ENCODE measurements at regions not wholly inside any gene's neighbourhood (a gene's known extent, or its start where the extent isn't known, plus 50 kb on each side); places are given as distances from the start of the nearest gene placed in this dataset.

DNA sequence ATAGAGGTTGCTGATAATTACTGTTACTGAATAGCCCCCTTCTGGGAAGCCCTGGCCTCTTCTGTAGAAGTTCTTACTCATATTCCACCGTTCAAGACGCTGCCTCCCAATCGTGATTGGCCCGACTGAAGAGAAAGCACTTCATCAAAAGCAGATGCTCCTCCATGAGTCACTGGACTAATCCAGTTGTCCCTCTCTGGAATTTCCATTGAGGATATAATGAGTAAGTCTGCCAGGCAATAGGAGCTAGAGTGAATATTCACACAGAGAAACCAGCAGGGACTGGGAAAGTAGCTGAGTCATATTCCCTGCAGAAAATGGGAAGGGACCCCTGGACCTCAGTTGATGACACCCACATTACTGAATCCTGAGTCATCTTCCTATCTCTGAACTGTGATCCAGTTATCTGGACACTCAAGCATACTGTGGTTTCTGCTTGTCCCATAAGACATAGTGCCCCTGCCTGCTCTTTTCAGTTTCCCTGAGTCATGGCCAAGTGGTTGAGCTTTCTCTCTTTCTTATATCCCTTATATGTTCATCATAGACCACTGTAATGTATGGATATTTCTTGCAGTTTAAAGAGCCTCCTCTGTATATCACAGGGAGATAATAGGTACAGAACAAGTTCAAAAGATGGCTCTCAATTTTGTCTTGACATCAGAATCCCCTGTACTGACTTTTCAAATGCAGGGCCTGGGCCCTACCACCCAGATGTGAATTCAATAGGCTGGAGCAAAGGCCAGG, 151.2 kb upstream of the CDIN1 start:
- peaks cover 22 to 26% of the 10 kb centered on the region in 2 experiments for H3K4me1 Mint-ChIP-seq
- no peak overlapping the region for H3K4me2 ChIP-seq (ENCODE audit: insufficient read depth, insufficient read length, low read length)
- H3K9me3 ChIP-seq (ENCODE audit: control insufficient read depth, low read depth, low read length), result no peaks in the 10 kb centered on the region
- no peak overlapping the region for H2BK12ac ChIP-seq (ENCODE audit: insufficient read length, low read depth, low read length)
- no peak overlapping the region for H4K91ac ChIP-seq (ENCODE audit: insufficient read length, low read depth, low read length)
- no peak overlapping the region for H3K27ac ChIP-seq (ENCODE audit: insufficient read length, low read depth, low read length)
- peak overlapping the region in 1 of 3 experiments; percentile 21; a peak in 3 of 7 replicates for H3K27ac Mint-ChIP-seq
- H4K20me1 ChIP-seq (ENCODE audit: control insufficient read depth, insufficient read depth, insufficient read length), result no peaks in the 10 kb centered on the region
- H2BK20ac ChIP-seq (ENCODE audit: low read depth, low read length, poor library complexity, severe bottlenecking), result no peak overlapping the region
- H3K4me3 Mint-ChIP-seq, result no peak overlapping the region
- H3K27me3 Mint-ChIP-seq (ENCODE audit: low read depth), result no peaks in the 10 kb centered on the region
- H3K23ac ChIP-seq (ENCODE audit: insufficient read length, low read depth, low read length), result no peak overlapping the region
- TF ChIP-seq, protein P1, sequence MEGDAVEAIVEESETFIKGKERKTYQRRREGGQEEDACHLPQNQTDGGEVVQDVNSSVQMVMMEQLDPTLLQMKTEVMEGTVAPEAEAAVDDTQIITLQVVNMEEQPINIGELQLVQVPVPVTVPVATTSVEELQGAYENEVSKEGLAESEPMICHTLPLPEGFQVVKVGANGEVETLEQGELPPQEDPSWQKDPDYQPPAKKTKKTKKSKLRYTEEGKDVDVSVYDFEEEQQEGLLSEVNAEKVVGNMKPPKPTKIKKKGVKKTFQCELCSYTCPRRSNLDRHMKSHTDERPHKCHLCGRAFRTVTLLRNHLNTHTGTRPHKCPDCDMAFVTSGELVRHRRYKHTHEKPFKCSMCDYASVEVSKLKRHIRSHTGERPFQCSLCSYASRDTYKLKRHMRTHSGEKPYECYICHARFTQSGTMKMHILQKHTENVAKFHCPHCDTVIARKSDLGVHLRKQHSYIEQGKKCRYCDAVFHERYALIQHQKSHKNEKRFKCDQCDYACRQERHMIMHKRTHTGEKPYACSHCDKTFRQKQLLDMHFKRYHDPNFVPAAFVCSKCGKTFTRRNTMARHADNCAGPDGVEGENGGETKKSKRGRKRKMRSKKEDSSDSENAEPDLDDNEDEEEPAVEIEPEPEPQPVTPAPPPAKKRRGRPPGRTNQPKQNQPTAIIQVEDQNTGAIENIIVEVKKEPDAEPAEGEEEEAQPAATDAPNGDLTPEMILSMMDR (conservative IDR thresholded peaks at IDR 0.05), result no peak
- H3K4ac ChIP-seq (ENCODE audit: low read depth, low read length), result no peak overlapping the region
- no peaks in the 10 kb centered on the region for H3K79me1 ChIP-seq (ENCODE audit: insufficient read depth, low read depth, low read length, poor library complexity, severe bottlenecking)
- no peaks in the 10 kb centered on the region for H3K79me2 ChIP-seq (ENCODE audit: insufficient read depth, low read length)
- H2AFZ ChIP-seq (ENCODE audit: low read length), result no peak overlapping the region
- no peaks in the 10 kb centered on the region for H3K9me3 Mint-ChIP-seq
- no peak overlapping the region for H3T11ph ChIP-seq (ENCODE audit: low read length)
- no CpG with 5 or more reads among the region's 4 CpGs for WGBS (ENCODE audit: extremely low coverage, insufficient read length, low lambda C conversion rate)
- H3K14ac ChIP-seq (ENCODE audit: insufficient read depth, low read length), result no peak overlapping the region
- H3K36me3 Mint-ChIP-seq (ENCODE audit: insufficient read depth in 1 of 3, low read depth in 3 of 3), result peaks cover 0 to 3% (median 0%) of the 10 kb centered on the region in 3 experiments; a peak in 1 of 7 replicates
- H3K4me1 ChIP-seq (ENCODE audit: insufficient read depth, low read length), result peaks cover 12% of the 10 kb centered on the region; the same call in 1 of the 2 replicates
- H3K18ac ChIP-seq (ENCODE audit: insufficient read length, low read depth, low read length), result no peak overlapping the region
- H3K9ac ChIP-seq (ENCODE audit: extremely low read depth, insufficient read length, low read length), result no peak overlapping the region
- H3K23me2 ChIP-seq (ENCODE audit: insufficient read length, low read depth, low read length, poor library complexity, severe bottlenecking), result no peaks in the 10 kb centered on the region
- H2BK120ac ChIP-seq (ENCODE audit: low read depth, low read length, poor library complexity, severe bottlenecking), result no peak overlapping the region
- no peaks in the 10 kb centered on the region for H3K27me3 ChIP-seq (ENCODE audit: insufficient read depth, low read length)
- H2AK5ac ChIP-seq (ENCODE audit: insufficient read length, low read length), result no peak overlapping the region
- H3K56ac ChIP-seq (ENCODE audit: insufficient read length, low read depth, low read length), result no peak overlapping the region
- no peak overlapping the region for H4K8ac ChIP-seq (replicated peaks; ENCODE audit: insufficient read length, low read depth, low read length)
- no peak for DNase-seq
- H2BK15ac ChIP-seq (ENCODE audit: low read depth, low read length), result no peak overlapping the region
- H4K5ac ChIP-seq (ENCODE audit: insufficient read length, low read depth, low read length), result no peak overlapping the region
- H2BK5ac ChIP-seq (ENCODE audit: insufficient read length, low read length), result no peak overlapping the region

All from H9 (cell line).